ENCODE measurements at regions not wholly inside any gene's neighbourhood (a gene's known extent, or its start where the extent isn't known, plus 50 kb on each side); places are given as distances from the start of the nearest gene placed in this dataset.

DNA sequence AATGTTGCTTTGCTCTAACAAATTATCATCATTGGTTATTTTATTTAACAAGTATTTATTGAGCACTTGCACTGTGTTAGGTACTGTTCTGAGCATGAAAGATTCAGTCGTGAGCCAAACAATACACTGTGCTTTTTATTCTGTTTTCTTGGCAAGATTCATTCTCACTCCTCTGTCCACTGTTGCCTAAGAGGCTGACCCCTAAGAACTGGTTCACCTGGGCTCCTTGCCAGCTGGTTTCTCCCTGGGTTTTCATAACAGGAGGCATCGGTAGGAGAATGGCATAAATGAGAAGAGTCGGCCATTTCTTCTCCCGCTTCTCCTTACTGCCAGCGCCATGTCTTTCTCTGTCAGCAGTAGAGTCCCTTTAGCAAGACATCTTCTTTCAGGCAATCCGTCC, 243.7 kb upstream of the DIAPH2 start:
- TF ChIP-seq, protein P1, sequence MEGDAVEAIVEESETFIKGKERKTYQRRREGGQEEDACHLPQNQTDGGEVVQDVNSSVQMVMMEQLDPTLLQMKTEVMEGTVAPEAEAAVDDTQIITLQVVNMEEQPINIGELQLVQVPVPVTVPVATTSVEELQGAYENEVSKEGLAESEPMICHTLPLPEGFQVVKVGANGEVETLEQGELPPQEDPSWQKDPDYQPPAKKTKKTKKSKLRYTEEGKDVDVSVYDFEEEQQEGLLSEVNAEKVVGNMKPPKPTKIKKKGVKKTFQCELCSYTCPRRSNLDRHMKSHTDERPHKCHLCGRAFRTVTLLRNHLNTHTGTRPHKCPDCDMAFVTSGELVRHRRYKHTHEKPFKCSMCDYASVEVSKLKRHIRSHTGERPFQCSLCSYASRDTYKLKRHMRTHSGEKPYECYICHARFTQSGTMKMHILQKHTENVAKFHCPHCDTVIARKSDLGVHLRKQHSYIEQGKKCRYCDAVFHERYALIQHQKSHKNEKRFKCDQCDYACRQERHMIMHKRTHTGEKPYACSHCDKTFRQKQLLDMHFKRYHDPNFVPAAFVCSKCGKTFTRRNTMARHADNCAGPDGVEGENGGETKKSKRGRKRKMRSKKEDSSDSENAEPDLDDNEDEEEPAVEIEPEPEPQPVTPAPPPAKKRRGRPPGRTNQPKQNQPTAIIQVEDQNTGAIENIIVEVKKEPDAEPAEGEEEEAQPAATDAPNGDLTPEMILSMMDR (IDR thresholded peaks at IDR 0.05) = no peak
- TF ChIP-seq POLR2AphosphoS5 (IDR thresholded peaks at IDR 0.05) (no peak), EP300 (IDR thresholded peaks at IDR 0.05) (no peak)
